ENCODE measurements at regions not wholly inside any gene's neighbourhood (a gene's known extent, or its start where the extent isn't known, plus 50 kb on each side); places are given as distances from the start of the nearest gene placed in this dataset.
A peak's percentile ranks its signal among the peaks of the same experiment; 100 is the strongest.

- peak; percentile 8 for DNase-seq (ENCODE audit: low spot score)
- TF ChIP-seq, protein P1, sequence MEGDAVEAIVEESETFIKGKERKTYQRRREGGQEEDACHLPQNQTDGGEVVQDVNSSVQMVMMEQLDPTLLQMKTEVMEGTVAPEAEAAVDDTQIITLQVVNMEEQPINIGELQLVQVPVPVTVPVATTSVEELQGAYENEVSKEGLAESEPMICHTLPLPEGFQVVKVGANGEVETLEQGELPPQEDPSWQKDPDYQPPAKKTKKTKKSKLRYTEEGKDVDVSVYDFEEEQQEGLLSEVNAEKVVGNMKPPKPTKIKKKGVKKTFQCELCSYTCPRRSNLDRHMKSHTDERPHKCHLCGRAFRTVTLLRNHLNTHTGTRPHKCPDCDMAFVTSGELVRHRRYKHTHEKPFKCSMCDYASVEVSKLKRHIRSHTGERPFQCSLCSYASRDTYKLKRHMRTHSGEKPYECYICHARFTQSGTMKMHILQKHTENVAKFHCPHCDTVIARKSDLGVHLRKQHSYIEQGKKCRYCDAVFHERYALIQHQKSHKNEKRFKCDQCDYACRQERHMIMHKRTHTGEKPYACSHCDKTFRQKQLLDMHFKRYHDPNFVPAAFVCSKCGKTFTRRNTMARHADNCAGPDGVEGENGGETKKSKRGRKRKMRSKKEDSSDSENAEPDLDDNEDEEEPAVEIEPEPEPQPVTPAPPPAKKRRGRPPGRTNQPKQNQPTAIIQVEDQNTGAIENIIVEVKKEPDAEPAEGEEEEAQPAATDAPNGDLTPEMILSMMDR (IDR thresholded peaks at IDR 0.05; ENCODE audit: extremely low read depth, missing control alignments), result no peak
Observed at GRCh38 chr7:118312966-118313365, 88.5 kb downstream of the ANKRD7 start.

DNA sequence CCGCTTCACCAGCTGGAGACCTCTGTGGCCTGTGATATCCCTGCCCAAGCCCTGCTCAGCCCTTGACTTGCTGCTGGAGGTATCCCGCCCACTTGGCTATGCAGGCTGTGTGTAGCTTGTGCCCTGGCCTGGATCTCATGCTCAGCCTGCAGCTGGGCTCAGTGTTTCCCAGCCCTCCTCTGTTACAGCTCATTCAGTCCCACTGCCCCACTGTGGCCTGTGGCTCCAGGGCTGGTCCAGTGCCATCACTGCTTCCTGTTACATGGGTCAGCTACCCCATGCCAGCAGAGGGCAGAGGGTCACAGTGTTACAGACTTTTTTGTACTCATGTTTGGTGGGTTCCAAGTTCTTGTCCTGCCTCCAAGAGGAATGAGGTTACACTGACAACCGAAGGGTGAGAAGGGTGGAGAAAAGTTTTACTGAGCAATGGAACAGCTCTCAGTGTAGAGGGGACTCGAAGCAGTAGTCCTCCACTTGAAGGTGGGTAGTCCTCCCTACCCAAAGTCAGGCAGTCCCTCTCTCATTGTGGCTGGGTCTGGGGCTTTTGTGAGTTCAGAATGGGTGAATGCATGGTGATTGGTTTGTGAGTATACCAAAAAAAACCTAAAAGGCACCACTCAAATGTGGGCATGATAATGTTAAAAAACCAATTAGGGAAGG is 100.4 kb downstream of the ANKRD7 start:
- no peak for DNase-seq (ENCODE audit: low spot score)
- TF ChIP-seq, protein P1 (IDR thresholded peaks at IDR 0.05; ENCODE audit: extremely low read depth, missing control alignments), result no peak

- TF ChIP-seq, protein P1 (IDR thresholded peaks at IDR 0.05; ENCODE audit: extremely low read depth, missing control alignments), result no peak
- no peak for DNase-seq (ENCODE audit: low spot score)
Observed at GRCh38 chr7:118325450-118325808, 100.9 kb downstream of the ANKRD7 start.

- no peak for DNase-seq (ENCODE audit: low spot score)
- TF ChIP-seq, protein P1 (IDR thresholded peaks at IDR 0.05; ENCODE audit: extremely low read depth, missing control alignments), result no peak
Observed at GRCh38 chr7:118327174-118327573, 102.7 kb downstream of the ANKRD7 start.

GRCh38 chr7:118328505-118329211 is 104.2 kb downstream of the ANKRD7 start:
- TF ChIP-seq, protein P1 (IDR thresholded peaks at IDR 0.05; ENCODE audit: extremely low read depth, missing control alignments), result no peak
- DNase-seq (ENCODE audit: low spot score), result no peak

- TF ChIP-seq, protein P1 (IDR thresholded peaks at IDR 0.05; ENCODE audit: extremely low read depth, missing control alignments), result no peak
- no peak for DNase-seq (ENCODE audit: low spot score)
Observed at GRCh38 chr7:118330388-118330787, 105.9 kb downstream of the ANKRD7 start.

GRCh38 chr7:118346748-118347147 is 122.2 kb downstream of the ANKRD7 start:
- DNase-seq (ENCODE audit: low spot score), result no peak
- TF ChIP-seq, protein P1 (IDR thresholded peaks at IDR 0.05; ENCODE audit: extremely low read depth, missing control alignments), result no peak
